ENCODE measurements at regions not wholly inside any gene's neighbourhood (a gene's known extent, or its start where the extent isn't known, plus 50 kb on each side); places are given as distances from the start of the nearest gene placed in this dataset.

- H3K4me3 Mint-ChIP-seq, result no peak overlapping the region
- H3K36me3 Mint-ChIP-seq, result no peaks in the 10 kb centered on the region
- Histone ChIP-seq H3K4me3 (ENCODE audit: control insufficient read depth in 1 of 2, extremely low read depth in 1 of 2, low read length in 1 of 2) (no peak overlapping the region), H3K27me3 (replicated peaks in 1 of 2; ENCODE audit: control insufficient read depth in 2 of 2, extremely low read depth in 1 of 2, insufficient read depth in 2 of 2, low read length in 1 of 2) (peaks cover 0 to 9% of the 10 kb centered on the region in 2 experiments), H3K27ac (ENCODE audit: low read length) (no peak overlapping the region), H3K4me1 (ENCODE audit: control insufficient read depth in 1 of 2, extremely low read depth in 1 of 2, insufficient read depth in 2 of 2, low read length in 2 of 2) (no peaks in the 10 kb centered on the region), H3K36me3 (ENCODE audit: control insufficient read depth in 2 of 2, extremely low read depth in 1 of 2, insufficient read depth in 1 of 2, low read length in 1 of 2) (no peaks in the 10 kb centered on the region), H3K9me3 (no peaks in the 10 kb centered on the region)
- no peak overlapping the region for H3K27ac Mint-ChIP-seq
- ATAC-seq (replicated peaks in 1 of 4) (no peak), DNase-seq (no peak)
- POLR2A ChIA-PET, result no interaction called here
- CTCF ChIA-PET, result no interaction called here
- WGBS (ENCODE audit: insufficient coverage), result 78% methylated on average over 5 of the region's 17 CpGs
- H3K9me3 Mint-ChIP-seq, result no peaks in the 10 kb centered on the region
- peaks cover 0 to 7% of the 10 kb centered on the region in 2 donors for H3K27me3 Mint-ChIP-seq
- no peaks in the 10 kb centered on the region for H3K4me1 Mint-ChIP-seq
Observed at GRCh38 chr18:78868330-78869316, 111.0 kb upstream of the SALL3 start.

- DNase-seq (no peak), ATAC-seq (replicated peaks in 1 of 4) (no peak)
- Mint-ChIP-seq H3K9me3 (no peaks in the 10 kb centered on the region), H3K27me3 (peaks cover 3 to 6% of the 10 kb centered on the region in 2 donors), H3K36me3 (no peaks in the 10 kb centered on the region), H3K27ac (no peak overlapping the region), H3K4me3 (no peak overlapping the region), H3K4me1 (no peaks in the 10 kb centered on the region)
- 76% methylated on average over 2 of the region's 3 CpGs for WGBS (ENCODE audit: insufficient coverage)
- H3K27ac ChIP-seq (ENCODE audit: low read length), result no peak overlapping the region
- ChIA-PET POLR2A (no interaction called here), CTCF (no interaction called here)
- peaks cover 0 to 19% of the 10 kb centered on the region in 2 experiments for H3K27me3 ChIP-seq (replicated peaks in 1 of 2; ENCODE audit: control insufficient read depth in 2 of 2, extremely low read depth in 1 of 2, insufficient read depth in 2 of 2, low read length in 1 of 2)
- H3K36me3 ChIP-seq (ENCODE audit: control insufficient read depth in 2 of 2, extremely low read depth in 1 of 2, insufficient read depth in 1 of 2, low read length in 1 of 2), result no peaks in the 10 kb centered on the region
- no peak overlapping the region for H3K4me3 ChIP-seq (ENCODE audit: control insufficient read depth in 1 of 2, extremely low read depth in 1 of 2, low read length in 1 of 2)
- H3K9me3 ChIP-seq, result no peaks in the 10 kb centered on the region
- H3K4me1 ChIP-seq (ENCODE audit: control insufficient read depth in 1 of 2, extremely low read depth in 1 of 2, insufficient read depth in 2 of 2, low read length in 2 of 2), result no peaks in the 10 kb centered on the region
Observed at GRCh38 chr18:78871618-78872017, 108.0 kb upstream of the SALL3 start.

GRCh38 chr18:78873926-78874500, 105.6 kb upstream of the SALL3 start:
- Histone ChIP-seq H3K4me3 (ENCODE audit: control insufficient read depth in 1 of 2, extremely low read depth in 1 of 2, low read length in 1 of 2) (no peak overlapping the region), H3K27ac (ENCODE audit: low read length) (no peak overlapping the region), H3K9me3 (no peaks in the 10 kb centered on the region), H3K36me3 (ENCODE audit: control insufficient read depth in 2 of 2, extremely low read depth in 1 of 2, insufficient read depth in 1 of 2, low read length in 1 of 2) (no peaks in the 10 kb centered on the region), H3K4me1 (ENCODE audit: control insufficient read depth in 1 of 2, extremely low read depth in 1 of 2, insufficient read depth in 2 of 2, low read length in 2 of 2) (no peaks in the 10 kb centered on the region), H3K27me3 (replicated peaks in 1 of 2; ENCODE audit: control insufficient read depth in 2 of 2, extremely low read depth in 1 of 2, insufficient read depth in 2 of 2, low read length in 1 of 2) (peaks cover 0 to 17% of the 10 kb centered on the region in 2 experiments)
- WGBS (ENCODE audit: insufficient coverage), result 44% methylated on average over 4 of the region's 6 CpGs
- Mint-ChIP-seq H3K9me3 (no peaks in the 10 kb centered on the region), H3K27me3 (peaks cover 10 to 22% of the 10 kb centered on the region in 2 donors), H3K4me1 (no peaks in the 10 kb centered on the region), H3K27ac (no peak overlapping the region), H3K4me3 (no peak overlapping the region), H3K36me3 (no peaks in the 10 kb centered on the region)
- ChIA-PET POLR2A (no interaction called here), CTCF (no interaction called here)
- DNase-seq, result no peak
- ATAC-seq (replicated peaks in 1 of 4), result no peak

GRCh38 chr18:78875016-78875777, 104.4 kb upstream of the SALL3 start:
- ATAC-seq (replicated peaks in 1 of 4), result no peak

GRCh38 chr18:78875778-78876650, 103.6 kb upstream of the SALL3 start:
- POLR2A ChIA-PET, result no interaction called here
- Mint-ChIP-seq H3K4me3 (no peak overlapping the region), H3K27ac (no peak overlapping the region), H3K27me3 (peaks cover 10 to 27% of the 10 kb centered on the region in 2 donors), H3K36me3 (no peaks in the 10 kb centered on the region), H3K9me3 (no peaks in the 10 kb centered on the region), H3K4me1 (no peaks in the 10 kb centered on the region)
- Histone ChIP-seq H3K27me3 (replicated peaks in 1 of 2; ENCODE audit: control insufficient read depth in 2 of 2, extremely low read depth in 1 of 2, insufficient read depth in 2 of 2, low read length in 1 of 2) (peaks cover 0 to 17% of the 10 kb centered on the region in 2 experiments), H3K9me3 (no peaks in the 10 kb centered on the region), H3K36me3 (ENCODE audit: control insufficient read depth in 2 of 2, extremely low read depth in 1 of 2, insufficient read depth in 1 of 2, low read length in 1 of 2) (no peaks in the 10 kb centered on the region), H3K4me3 (ENCODE audit: control insufficient read depth in 1 of 2, extremely low read depth in 1 of 2, low read length in 1 of 2) (no peak overlapping the region), H3K4me1 (ENCODE audit: control insufficient read depth in 1 of 2, extremely low read depth in 1 of 2, insufficient read depth in 2 of 2, low read length in 2 of 2) (no peaks in the 10 kb centered on the region), H3K27ac (ENCODE audit: low read length) (no peak overlapping the region)
- 90% methylated on average over 21 of the region's 26 CpGs for WGBS (ENCODE audit: insufficient coverage)
- CTCF ChIA-PET, result interaction anchor here (0.5 to 0.7 kb wide), 2 partner anchors 365 to 916 kb away, joined by 3 to 8 read pairs; no protein-coding TSS in a partner anchor
- no peak for ATAC-seq (replicated peaks in 1 of 4)
- DNase-seq, result no peak

More at GRCh38 chr18:78875016-78875777, 104.4 kb upstream of the SALL3 start:
- no peaks in the 10 kb centered on the region for H3K36me3 Mint-ChIP-seq
- H3K9me3 Mint-ChIP-seq, result no peaks in the 10 kb centered on the region
- ChIA-PET POLR2A (no interaction called here), CTCF (interaction anchor here (0.5 to 0.7 kb wide), 2 partner anchors 366 to 915 kb away, joined by 3 to 8 read pairs; no protein-coding TSS in a partner anchor)
- peak in 9 of 35 experiments; percentile 2 to 28 (median 11) for DNase-seq
- peaks cover 10 to 27% of the 10 kb centered on the region in 2 donors for H3K27me3 Mint-ChIP-seq
- no peak overlapping the region for H3K4me3 ChIP-seq (ENCODE audit: control insufficient read depth in 1 of 2, extremely low read depth in 1 of 2, low read length in 1 of 2)
- no peaks in the 10 kb centered on the region for H3K4me1 ChIP-seq (ENCODE audit: control insufficient read depth in 1 of 2, extremely low read depth in 1 of 2, insufficient read depth in 2 of 2, low read length in 2 of 2)
- no peaks in the 10 kb centered on the region for H3K4me1 Mint-ChIP-seq
- H3K36me3 ChIP-seq (ENCODE audit: control insufficient read depth in 2 of 2, extremely low read depth in 1 of 2, insufficient read depth in 1 of 2, low read length in 1 of 2), result no peaks in the 10 kb centered on the region
- no peak overlapping the region for H3K4me3 Mint-ChIP-seq
- WGBS (ENCODE audit: insufficient coverage), result 71% methylated on average over 7 of the region's 11 CpGs
- H3K27ac ChIP-seq (ENCODE audit: low read length), result no peak overlapping the region
- no peaks in the 10 kb centered on the region for H3K9me3 ChIP-seq
- H3K27me3 ChIP-seq (replicated peaks in 1 of 2; ENCODE audit: control insufficient read depth in 2 of 2, extremely low read depth in 1 of 2, insufficient read depth in 2 of 2, low read length in 1 of 2), result peaks cover 0 to 17% of the 10 kb centered on the region in 2 experiments
- no peak overlapping the region for H3K27ac Mint-ChIP-seq
